ENCODE measurements at regions not wholly inside any gene's neighbourhood (a gene's known extent, or its start where the extent isn't known, plus 50 kb on each side); places are given as distances from the start of the nearest gene placed in this dataset.

DNA sequence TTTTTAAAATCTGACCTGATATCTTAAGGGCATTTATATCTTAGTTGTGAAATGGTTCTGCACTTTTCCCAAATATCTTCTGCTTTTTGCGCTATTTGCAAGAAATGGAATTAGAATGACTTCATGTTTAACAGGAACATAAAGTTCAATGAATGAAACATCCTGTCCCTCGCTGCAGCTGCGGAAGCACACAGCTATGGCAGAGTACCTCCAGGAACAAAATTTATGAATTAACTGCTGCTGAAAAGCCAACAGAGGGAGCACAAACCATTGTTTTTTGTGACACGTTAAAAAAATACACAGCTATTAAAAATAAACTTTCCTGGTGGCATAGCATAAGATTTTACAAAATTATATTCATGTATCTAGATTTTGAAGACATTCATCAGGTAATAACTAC lies 404.4 kb upstream of the MDFIC2 start:
- DNase-seq: peak; percentile 14 to 66 (median 52)
- 10 to 21% methylated on average over 4 of the region's 4 CpGs for WGBS, 2 donors
- Histone ChIP-seq H3K4me3 (no peak overlapping the region), H3K27ac (ENCODE audit: low read depth in 1 of 2, low read length in 1 of 2) (no peak overlapping the region), H3K9ac (ENCODE audit: insufficient read depth in 1 of 2, low read length in 2 of 2) (no peak overlapping the region), H3K36me3 (ENCODE audit: control insufficient read depth in 4 of 4, insufficient read depth in 4 of 4, low read length in 4 of 4) (peaks cover 0 to 4% (median 0%) of the 10 kb centered on the region in 4 donors), H3K4me1 (ENCODE audit: control insufficient read depth in 5 of 5, insufficient read depth in 5 of 5, low read length in 5 of 5) (no peaks in the 10 kb centered on the region), H3K27me3 (ENCODE audit: control insufficient read depth in 3 of 3, insufficient read depth in 3 of 3, low read length in 2 of 3) (no peaks in the 10 kb centered on the region), H3K9me3 (ENCODE audit: control insufficient read depth in 4 of 4, insufficient read depth in 3 of 4, low read length in 3 of 4) (peaks cover 0 to 15% (median 7%) of the 10 kb centered on the region in 4 donors)
- TF ChIP-seq CTCF (IDR thresholded peaks at IDR 0.05; ENCODE audit: control extremely low read depth, extremely low read depth): peak; percentile 28
- no peak for ATAC-seq (ENCODE audit: insufficient read depth, low FRiP score)

DNA sequence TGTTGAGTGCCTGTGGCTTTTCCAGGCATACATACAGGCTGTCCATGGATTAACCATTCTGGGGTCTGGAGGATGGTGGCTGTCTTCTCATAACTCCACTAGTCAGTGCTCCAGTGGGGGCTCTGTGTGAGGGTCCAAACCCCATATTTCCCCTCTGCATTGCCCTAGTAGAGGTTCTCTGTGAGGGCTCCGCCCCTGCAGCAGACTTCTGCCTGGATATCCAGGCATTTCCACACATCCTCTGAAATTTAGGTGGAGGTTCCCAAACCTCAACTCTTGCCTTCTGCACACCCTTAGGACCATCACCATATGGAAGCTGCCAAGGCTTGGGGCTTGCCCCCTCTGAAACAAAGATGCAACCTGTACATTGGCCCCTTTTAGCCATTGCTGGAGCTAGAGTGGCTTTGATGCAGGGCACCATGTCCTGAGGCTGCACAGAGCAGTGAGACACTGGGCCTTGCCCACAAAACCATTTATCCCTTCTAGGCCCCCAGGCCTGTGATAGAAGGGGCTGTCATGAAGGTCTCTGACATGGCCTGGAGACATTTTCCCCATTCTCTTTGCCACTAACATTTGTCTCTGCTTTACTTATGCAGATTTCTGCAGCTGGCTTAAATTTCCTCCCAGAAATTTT lies 400.1 kb upstream of the MDFIC2 start:
- WGBS, 2 donors: 91 to 100% methylated on average over 1 of the region's 1 CpG
- no peak for TF ChIP-seq CTCF (IDR thresholded peaks at IDR 0.05; ENCODE audit: control extremely low read depth, extremely low read depth)
- Histone ChIP-seq H3K4me1 (ENCODE audit: control insufficient read depth in 5 of 5, insufficient read depth in 5 of 5, low read length in 5 of 5) (no peaks in the 10 kb centered on the region), H3K4me3 (no peak overlapping the region), H3K27me3 (ENCODE audit: control insufficient read depth in 3 of 3, insufficient read depth in 3 of 3, low read length in 2 of 3) (no peaks in the 10 kb centered on the region), H3K9ac (ENCODE audit: insufficient read depth in 1 of 2, low read length in 2 of 2) (no peak overlapping the region), H3K9me3 (ENCODE audit: control insufficient read depth in 4 of 4, insufficient read depth in 3 of 4, low read length in 3 of 4) (peaks cover 0 to 15% (median 7%) of the 10 kb centered on the region in 4 donors), H3K36me3 (ENCODE audit: control insufficient read depth in 4 of 4, insufficient read depth in 4 of 4, low read length in 4 of 4) (peaks cover 0 to 4% (median 0%) of the 10 kb centered on the region in 4 donors), H3K27ac (ENCODE audit: low read depth in 1 of 2, low read length in 1 of 2) (no peak overlapping the region)
- ATAC-seq (ENCODE audit: insufficient read depth, low FRiP score): no peak
- no peak for DNase-seq

DNA sequence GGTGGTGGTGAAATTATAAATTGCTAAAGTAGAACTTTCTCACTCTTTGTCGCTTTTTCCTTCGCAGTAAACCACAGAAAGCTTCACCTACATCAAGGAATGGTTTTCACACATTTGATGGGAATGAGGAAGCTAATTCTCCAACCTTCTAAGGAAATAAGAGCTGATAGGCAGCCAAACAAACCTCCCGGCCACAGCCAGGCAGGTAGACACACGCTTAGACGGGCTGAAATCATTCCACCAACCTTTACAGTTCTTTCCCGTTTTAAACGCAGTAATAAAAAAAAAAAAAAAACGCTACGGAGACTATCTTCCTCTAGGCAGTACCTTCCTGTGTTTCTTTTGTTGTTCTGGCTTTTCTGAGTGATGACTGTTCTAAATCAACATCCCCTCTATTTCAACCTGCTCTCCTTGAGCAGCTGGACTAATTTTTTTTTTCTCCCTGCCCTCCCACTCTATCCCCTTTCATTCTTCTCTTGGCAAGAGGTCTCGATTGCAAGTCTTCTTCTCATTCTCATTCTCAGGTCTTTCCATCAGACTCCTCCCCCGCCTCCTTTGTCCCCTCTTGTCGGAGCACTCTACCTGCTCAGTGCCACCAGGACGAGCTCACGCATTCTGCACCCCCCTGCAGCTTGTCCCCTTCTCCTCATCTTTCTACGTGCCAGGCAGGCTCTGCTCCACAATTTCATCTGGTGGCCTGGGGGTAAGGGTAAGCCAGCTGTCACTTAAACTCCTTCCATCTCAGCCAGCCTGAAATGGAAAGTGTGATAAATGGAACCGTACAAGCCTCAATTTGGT lies 391.1 kb upstream of the MDFIC2 start:
- Histone ChIP-seq H3K36me3 (ENCODE audit: control insufficient read depth in 4 of 4, insufficient read depth in 4 of 4, low read length in 4 of 4) (no peaks in the 10 kb centered on the region), H3K4me3 (no peak overlapping the region), H3K9me3 (ENCODE audit: control insufficient read depth in 4 of 4, insufficient read depth in 3 of 4, low read length in 3 of 4) (peaks cover 0 to 3% (median 0%) of the 10 kb centered on the region in 4 donors), H3K27me3 (ENCODE audit: control insufficient read depth in 3 of 3, insufficient read depth in 3 of 3, low read length in 2 of 3) (peaks cover 0 to 3% (median 3%) of the 10 kb centered on the region in 3 donors), H3K4me1 (ENCODE audit: control insufficient read depth in 5 of 5, insufficient read depth in 5 of 5, low read length in 5 of 5) (no peaks in the 10 kb centered on the region), H3K9ac (ENCODE audit: insufficient read depth in 1 of 2, low read length in 2 of 2) (no peak overlapping the region), H3K27ac (ENCODE audit: low read depth in 1 of 2, low read length in 1 of 2) (no peak overlapping the region)
- 50 to 52% methylated on average over 16 of the region's 16 CpGs for WGBS, 2 donors
- TF ChIP-seq CTCF (IDR thresholded peaks at IDR 0.05; ENCODE audit: control extremely low read depth, extremely low read depth): no peak
- ATAC-seq (ENCODE audit: insufficient read depth, low FRiP score) (no peak), DNase-seq (no peak)

Measured in lung (tissue), 11 donors.